ENCODE measurements at regions not wholly inside any gene's neighbourhood (a gene's known extent, or its start where the extent isn't known, plus 50 kb on each side); places are given as distances from the start of the nearest gene placed in this dataset.

DNA sequence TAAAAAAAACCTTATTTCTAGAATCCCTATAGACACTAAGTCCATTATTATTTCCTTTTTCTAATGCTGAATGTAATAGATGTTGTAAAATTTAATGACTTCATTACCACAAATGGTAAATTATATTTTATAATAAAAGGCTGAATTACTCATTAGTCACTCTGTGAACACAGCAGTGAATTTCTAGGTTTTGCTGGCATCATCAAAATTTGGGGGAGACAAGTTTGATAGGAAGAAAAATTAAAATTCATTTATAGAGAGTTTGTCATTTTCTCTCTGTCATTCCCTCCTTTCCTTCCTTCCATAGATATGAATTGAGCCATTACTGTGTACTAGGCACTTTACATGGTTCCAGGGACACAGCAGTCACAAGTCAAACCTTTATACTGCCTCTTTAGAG lies 340.9 kb downstream of the TRIB2 start:
- TF ChIP-seq EZH2 (IDR thresholded peaks at IDR 0.05) (no peak), EZH2phosphoT487 (IDR thresholded peaks at IDR 0.05) (no peak), CTCF (IDR thresholded peaks at IDR 0.05) (no peak)
- H3K4me3 Mint-ChIP-seq = no peak overlapping the region
- H3F3A ChIP-seq (ENCODE audit: low read depth) = no peaks in the 10 kb centered on the region
- H2AFZ ChIP-seq (replicated peaks) = no peak overlapping the region
- H3K79me2 ChIP-seq (ENCODE audit: low read depth) = no peaks in the 10 kb centered on the region
- H3K36me3 ChIP-seq = no peaks in the 10 kb centered on the region
- no peaks in the 10 kb centered on the region for H3K36me3 Mint-ChIP-seq
- DNase-seq (ENCODE audit: low spot score) = no peak
- H3K9me3 ChIP-seq (ENCODE audit: low read depth) = no peaks in the 10 kb centered on the region
- H3K27ac Mint-ChIP-seq = no peak overlapping the region
- H3K27ac ChIP-seq = no peak overlapping the region
- no peaks in the 10 kb centered on the region for H3K27me3 ChIP-seq
- H3K27me3 Mint-ChIP-seq (ENCODE audit: insufficient read depth, low read depth) = no peaks in the 10 kb centered on the region
- no peak overlapping the region for H3K9ac ChIP-seq
- H4K20me1 ChIP-seq (ENCODE audit: low read depth) = no peaks in the 10 kb centered on the region
- no peaks in the 10 kb centered on the region for H3K4me1 Mint-ChIP-seq
- H3K9me3 Mint-ChIP-seq = no peaks in the 10 kb centered on the region
- H3K4me1 ChIP-seq = no peaks in the 10 kb centered on the region
- H3K4me2 ChIP-seq = no peak overlapping the region
- no peak overlapping the region for H3K4me3 ChIP-seq

DNA sequence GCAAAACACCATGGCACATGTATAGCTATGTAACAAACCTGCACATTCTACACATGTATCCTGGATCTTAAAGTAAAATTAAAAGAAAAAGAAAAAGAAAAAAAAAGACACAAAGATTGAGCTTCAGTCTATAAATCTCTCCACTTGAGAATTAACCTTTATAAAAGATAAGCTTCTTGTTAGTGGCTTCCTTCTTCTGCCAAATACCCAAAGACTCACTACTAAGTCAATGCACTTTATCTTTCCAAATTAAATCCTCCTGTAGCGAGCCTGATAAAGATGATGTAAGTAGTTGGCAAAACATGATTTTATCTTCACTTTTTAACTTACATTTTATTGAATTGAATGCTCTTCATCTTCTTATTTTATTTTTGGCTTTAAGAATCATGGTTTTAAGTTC lies 349.9 kb downstream of the TRIB2 start:
- no peaks in the 10 kb centered on the region for H4K20me1 ChIP-seq (ENCODE audit: low read depth)
- no peaks in the 10 kb centered on the region for H3K9me3 ChIP-seq (ENCODE audit: low read depth)
- TF ChIP-seq EZH2phosphoT487 (IDR thresholded peaks at IDR 0.05) (no peak), EZH2 (IDR thresholded peaks at IDR 0.05) (no peak), CTCF (IDR thresholded peaks at IDR 0.05) (no peak)
- H3K4me1 Mint-ChIP-seq = no peaks in the 10 kb centered on the region
- H3K4me3 Mint-ChIP-seq = no peak overlapping the region
- no peaks in the 10 kb centered on the region for H3K79me2 ChIP-seq (ENCODE audit: low read depth)
- H3K9me3 Mint-ChIP-seq = no peaks in the 10 kb centered on the region
- no peak overlapping the region for H2AFZ ChIP-seq (replicated peaks)
- no peaks in the 10 kb centered on the region for H3K36me3 Mint-ChIP-seq
- no peaks in the 10 kb centered on the region for H3K36me3 ChIP-seq
- no peak overlapping the region for H3K4me2 ChIP-seq
- H3K27ac Mint-ChIP-seq = no peak overlapping the region
- peaks cover 2% of the 10 kb centered on the region for H3K27me3 Mint-ChIP-seq (ENCODE audit: insufficient read depth, low read depth)
- no peak overlapping the region for H3K9ac ChIP-seq
- H3K4me3 ChIP-seq = no peak overlapping the region
- H3K27ac ChIP-seq = no peak overlapping the region
- no peak for DNase-seq (ENCODE audit: low spot score)
- no peaks in the 10 kb centered on the region for H3K4me1 ChIP-seq
- no peaks in the 10 kb centered on the region for H3F3A ChIP-seq (ENCODE audit: low read depth)
- no peaks in the 10 kb centered on the region for H3K27me3 ChIP-seq

DNA sequence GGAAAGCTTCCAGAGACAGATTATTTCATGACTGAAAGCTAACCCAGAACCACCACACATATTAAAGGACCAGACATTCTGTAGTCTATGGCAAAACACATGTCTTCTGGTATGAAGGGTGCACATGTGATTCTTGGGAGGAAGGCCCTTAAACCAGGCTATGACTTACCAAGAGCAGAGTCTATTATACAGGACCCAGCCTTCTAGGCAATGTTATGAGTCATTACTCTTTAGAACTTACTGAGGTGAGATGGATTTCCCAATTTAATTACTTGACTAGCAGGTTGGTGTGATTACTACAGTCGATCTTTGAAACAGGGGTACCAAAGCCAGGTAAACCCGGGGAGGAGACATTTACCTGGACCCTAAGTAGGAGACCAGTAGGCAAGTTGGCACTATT lies 350.8 kb downstream of the TRIB2 start:
- no peak overlapping the region for H3K9ac ChIP-seq
- no peaks in the 10 kb centered on the region for H3K79me2 ChIP-seq (ENCODE audit: low read depth)
- no peaks in the 10 kb centered on the region for H3K4me1 ChIP-seq
- no peaks in the 10 kb centered on the region for H3K9me3 ChIP-seq (ENCODE audit: low read depth)
- no peak overlapping the region for H3K4me3 Mint-ChIP-seq
- H3F3A ChIP-seq (ENCODE audit: low read depth) = no peaks in the 10 kb centered on the region
- H4K20me1 ChIP-seq (ENCODE audit: low read depth) = no peaks in the 10 kb centered on the region
- H3K36me3 Mint-ChIP-seq = no peaks in the 10 kb centered on the region
- no peaks in the 10 kb centered on the region for H3K4me1 Mint-ChIP-seq
- H3K27me3 Mint-ChIP-seq (ENCODE audit: insufficient read depth, low read depth) = peaks cover 2% of the 10 kb centered on the region
- H3K27me3 ChIP-seq = no peaks in the 10 kb centered on the region
- H3K4me3 ChIP-seq = no peak overlapping the region
- no peak for TF ChIP-seq EZH2phosphoT487 (IDR thresholded peaks at IDR 0.05)
- TF ChIP-seq CTCF (IDR thresholded peaks at IDR 0.05) = no peak
- no peak for TF ChIP-seq EZH2 (IDR thresholded peaks at IDR 0.05)
- H3K36me3 ChIP-seq = no peaks in the 10 kb centered on the region
- H3K27ac ChIP-seq = no peak overlapping the region
- no peak overlapping the region for H2AFZ ChIP-seq (replicated peaks)
- no peak for DNase-seq (ENCODE audit: low spot score)
- no peaks in the 10 kb centered on the region for H3K9me3 Mint-ChIP-seq
- H3K27ac Mint-ChIP-seq = no peak overlapping the region
- H3K4me2 ChIP-seq = no peak overlapping the region

DNA sequence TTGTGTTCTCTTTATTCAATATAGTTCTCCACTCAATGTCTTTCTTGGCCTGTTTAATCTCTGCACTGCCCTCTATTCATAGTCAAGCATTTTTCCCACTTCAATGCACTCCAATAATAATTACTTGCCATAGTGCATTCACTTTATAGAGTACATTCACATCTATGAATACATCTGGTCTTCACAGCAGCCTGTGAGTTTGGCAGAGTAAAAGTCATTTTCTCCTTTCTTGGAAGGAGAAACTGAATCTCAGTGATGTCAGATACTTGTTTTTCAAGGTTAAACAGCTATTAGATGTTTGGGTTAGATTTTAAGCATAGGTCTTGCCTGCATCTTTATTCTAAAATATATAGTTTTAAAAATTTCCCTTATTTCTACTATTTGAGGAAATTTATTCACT lies 373.2 kb downstream of the TRIB2 start:
- no peak for DNase-seq (ENCODE audit: low spot score)
- Histone ChIP-seq H3K79me2 (ENCODE audit: low read depth) (no peaks in the 10 kb centered on the region), H3K27me3 (no peaks in the 10 kb centered on the region), H3K36me3 (no peaks in the 10 kb centered on the region), H3K4me3 (no peak overlapping the region), H4K20me1 (ENCODE audit: low read depth) (no peaks in the 10 kb centered on the region), H2AFZ (replicated peaks) (no peak overlapping the region), H3K4me2 (no peak overlapping the region), H3K27ac (no peak overlapping the region), H3K4me1 (no peaks in the 10 kb centered on the region), H3K9ac (no peak overlapping the region), H3F3A (ENCODE audit: low read depth) (no peaks in the 10 kb centered on the region), H3K9me3 (ENCODE audit: low read depth) (peaks cover 13% of the 10 kb centered on the region)
- no peak overlapping the region for H3K4me3 Mint-ChIP-seq
- no peaks in the 10 kb centered on the region for H3K9me3 Mint-ChIP-seq
- H3K27ac Mint-ChIP-seq = no peak overlapping the region
- H3K4me1 Mint-ChIP-seq = peaks cover 7% of the 10 kb centered on the region
- no peaks in the 10 kb centered on the region for H3K36me3 Mint-ChIP-seq
- TF ChIP-seq CTCF (IDR thresholded peaks at IDR 0.05) (no peak), EZH2 (IDR thresholded peaks at IDR 0.05) (no peak), EZH2phosphoT487 (IDR thresholded peaks at IDR 0.05) (no peak)
- no peaks in the 10 kb centered on the region for H3K27me3 Mint-ChIP-seq (ENCODE audit: insufficient read depth, low read depth)
